NCI-H82 treated with DMSO at 0.1 percent for 48 hours (cell line): ENCODE measurements at regions not wholly inside any gene's neighbourhood (a gene's known extent, or its start where the extent isn't known, plus 50 kb on each side); places are given as distances from the start of the nearest gene placed in this dataset.
"Not testable (repeated sequence)": the region's sequence is repeated elsewhere in the genome, so short reads cannot be mapped to it uniquely, and the experiment has no call there.

Experiments
- DNase-seq: peaks from one replicate; lab custom pipeline; 2025; ENCODE audit not compliant: unreplicated experiment; lab: John Stamatoyannopoulos, UW

DNA sequence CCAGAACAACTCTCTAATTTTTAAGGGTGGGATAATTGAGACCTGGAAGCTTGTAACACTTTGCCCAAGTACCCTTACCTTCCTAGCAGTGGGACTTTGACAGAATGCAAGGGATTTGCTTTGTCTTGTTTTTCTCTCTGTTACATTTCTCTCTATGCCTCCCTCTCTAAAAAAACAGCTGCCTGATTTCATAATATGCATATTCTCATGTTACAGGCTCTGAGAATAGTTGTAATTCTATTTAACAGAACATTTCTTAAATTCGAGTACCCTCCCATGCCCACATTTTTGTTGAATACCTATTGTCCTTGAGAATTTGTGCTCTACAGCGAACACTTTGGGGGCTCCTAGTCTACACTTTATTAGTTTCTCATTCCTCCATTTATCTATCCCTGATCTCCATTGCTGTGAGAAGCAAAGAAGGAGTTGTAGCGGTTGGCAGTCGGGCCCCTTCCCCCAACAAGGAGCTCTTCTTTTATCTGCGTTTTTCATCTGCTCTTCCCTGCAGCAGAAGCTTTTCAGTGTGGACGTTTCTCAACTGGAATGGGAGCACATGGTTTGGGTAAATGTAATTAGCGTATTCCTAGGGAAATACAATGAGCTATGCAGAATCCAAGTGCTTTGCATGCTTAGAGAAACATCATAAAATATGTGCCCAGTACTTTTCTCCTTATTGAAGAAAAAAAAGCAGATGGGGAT, 117.7 kb upstream of the CCDC90B start:
- DNase-seq: no peak

DNA sequence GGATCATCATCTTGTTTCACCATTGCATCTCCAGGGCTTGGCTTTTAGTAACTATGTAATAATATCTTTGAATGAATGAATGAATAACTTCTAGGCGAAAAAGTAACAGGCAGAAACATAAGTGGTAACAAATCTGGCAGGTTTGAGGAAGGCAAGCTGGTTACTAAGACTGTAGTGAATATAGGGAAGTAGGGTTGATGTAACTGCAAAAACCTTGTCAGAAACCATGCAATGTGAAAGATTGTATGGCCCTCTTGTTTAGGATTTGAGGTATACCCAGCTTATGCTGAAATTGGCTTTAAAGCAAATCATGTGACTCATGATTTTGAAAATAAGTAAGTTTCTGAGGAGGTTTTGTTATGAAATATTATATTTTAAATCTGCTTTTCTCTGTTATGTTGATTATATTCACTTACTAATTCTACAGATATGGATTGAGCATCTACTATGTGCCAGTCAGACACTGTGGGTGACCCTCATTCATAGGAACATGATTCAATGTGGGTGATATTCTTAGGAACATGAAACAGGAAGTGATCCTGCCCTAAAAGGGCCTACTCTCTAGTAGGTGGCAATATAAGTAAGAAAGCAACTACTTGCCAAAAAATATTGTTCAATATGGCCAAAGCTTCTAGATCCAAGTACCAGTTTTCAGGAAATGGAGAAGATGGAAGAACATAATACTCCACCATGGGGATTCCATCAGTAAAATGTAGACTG, 115.5 kb upstream of the CCDC90B start:
- no peak for DNase-seq

DNA sequence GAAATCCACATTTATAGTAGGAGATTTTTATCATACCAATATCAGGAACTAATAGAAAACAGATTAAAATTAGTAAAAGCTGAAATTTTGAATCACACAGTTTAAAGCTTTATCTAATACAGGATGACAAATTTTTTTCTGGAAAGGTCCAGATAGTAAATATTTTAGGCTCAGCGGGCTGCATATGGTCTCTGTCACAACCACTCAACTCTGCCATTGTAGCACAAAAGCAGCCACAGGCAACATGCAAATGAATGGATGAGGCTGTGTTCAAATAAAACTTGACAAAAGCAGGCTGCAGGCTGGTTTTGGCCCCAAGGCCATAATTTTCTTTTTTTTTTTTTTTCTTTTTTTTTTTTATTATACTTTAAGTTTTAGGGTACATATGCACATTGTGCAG, 108.2 kb upstream of the CCDC90B start:
- DNase-seq: no peak

DNA sequence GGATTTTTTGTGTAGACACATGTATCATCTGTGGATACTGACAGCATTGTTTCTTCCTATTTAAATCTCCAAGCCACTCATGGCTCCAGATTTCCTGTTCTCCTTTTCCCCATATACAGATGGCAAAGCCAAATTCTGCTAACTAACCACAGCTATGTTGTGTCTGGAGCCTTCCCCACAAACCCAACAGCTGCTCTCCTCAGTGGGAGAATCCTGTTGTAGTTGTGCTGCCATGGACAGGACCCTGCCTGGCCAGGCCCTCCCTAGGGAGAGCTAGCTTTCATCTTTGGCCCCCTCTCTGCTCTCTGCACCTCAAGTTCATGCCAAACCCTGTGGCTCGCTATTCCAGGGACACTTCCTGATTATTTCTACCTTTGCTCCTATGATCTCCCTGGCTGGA, 106.4 kb upstream of the CCDC90B start:
- no peak for DNase-seq

DNA sequence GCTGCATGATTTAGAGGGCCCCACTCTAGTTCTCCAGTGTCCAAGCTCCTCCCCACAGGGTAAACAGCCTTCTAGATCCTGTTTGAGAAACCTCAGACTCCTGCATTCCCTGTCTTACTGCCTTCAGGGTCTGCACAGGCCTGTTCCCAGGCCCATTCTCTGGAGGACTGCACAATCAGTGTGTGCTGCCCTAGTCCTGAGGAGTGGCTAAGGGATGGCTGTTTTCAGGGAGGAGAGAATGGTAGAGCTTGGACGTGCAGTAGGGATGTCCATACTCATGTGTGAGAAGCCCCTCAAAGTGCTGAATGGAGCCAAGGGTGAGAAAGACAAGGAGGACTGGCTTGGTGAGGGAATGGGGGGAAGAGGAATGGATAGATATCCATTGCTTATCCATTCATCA, 103.8 kb upstream of the CCDC90B start:
- no peak for DNase-seq

DNA sequence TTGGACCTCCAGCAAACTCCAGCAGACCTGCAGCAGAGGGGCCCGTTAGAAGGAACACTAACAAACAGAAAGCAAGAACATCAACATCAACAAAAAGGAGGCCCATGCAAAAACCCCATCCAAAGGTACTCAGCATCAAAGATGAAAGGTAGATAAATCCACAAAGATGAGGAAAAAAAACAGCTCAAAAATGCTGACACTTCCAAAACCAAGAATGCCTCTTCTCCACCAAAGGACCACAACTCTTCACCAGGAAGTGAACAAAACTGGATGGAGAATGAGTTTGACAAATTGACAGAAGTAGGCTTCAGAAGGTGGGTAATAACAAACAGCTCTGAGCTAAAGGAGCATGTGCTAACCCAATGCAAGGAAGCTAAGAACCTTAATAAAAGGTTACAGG, 97.7 kb upstream of the CCDC90B start:
- not testable (repeated sequence) for DNase-seq

DNA sequence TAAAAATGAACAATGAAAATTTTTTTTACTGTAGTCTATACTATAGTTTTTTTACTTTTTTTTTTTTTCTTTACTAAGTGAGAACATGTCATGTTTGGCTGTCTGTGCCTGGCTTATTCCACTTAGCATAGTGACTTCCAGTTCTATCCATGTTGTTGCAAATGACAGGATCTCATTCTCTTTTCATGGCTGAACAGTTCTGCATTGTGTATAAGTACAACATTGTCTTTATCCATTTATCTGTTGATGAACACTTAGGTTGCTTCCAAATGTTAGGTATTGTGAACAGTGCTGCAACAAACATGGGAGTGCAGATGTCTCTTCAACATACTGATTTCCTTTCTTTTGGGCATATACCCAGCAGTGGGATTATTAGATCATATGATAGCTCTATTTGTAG, 88.1 kb upstream of the CCDC90B start:
- no peak for DNase-seq

DNA sequence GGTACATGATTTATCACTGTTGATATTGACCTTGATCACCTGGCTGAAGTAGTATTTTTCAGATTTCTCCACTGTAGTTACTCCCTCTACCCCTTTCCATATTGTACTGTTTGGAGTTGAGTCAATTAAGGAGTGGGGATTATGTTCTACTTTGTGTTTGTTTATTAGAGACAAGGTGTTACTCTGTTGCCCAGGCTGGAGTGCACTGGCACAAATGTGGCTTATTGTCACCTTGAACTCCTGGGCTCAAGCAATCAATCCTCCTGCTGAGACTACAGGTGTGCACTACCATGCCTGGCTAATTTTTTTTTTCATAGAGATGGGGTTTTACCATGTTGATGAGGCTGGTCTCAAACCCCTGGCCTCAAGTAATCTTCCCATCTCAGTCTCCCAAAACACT, 85.3 kb upstream of the CCDC90B start:
- DNase-seq: peak; percentile 3

DNA sequence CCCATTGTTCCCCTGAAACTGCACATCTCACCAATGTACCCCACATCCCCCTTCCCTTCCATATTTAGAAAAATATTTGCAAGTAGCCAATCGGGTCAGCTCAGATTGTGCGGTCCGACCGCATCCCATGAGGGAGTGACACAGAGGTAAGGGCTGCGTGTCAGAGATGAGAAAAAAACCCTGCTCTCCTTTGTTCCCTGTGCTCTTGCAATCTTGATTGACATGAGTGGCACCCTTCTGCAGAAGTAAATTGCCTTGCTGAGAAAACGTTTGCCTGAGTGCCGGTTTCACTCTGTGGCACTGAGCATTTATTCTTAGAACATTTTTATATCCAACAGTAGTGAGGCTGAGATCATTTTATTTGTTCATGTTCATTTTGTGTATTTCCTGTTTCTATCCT, 81.6 kb upstream of the CCDC90B start:
- no peak for DNase-seq

DNA sequence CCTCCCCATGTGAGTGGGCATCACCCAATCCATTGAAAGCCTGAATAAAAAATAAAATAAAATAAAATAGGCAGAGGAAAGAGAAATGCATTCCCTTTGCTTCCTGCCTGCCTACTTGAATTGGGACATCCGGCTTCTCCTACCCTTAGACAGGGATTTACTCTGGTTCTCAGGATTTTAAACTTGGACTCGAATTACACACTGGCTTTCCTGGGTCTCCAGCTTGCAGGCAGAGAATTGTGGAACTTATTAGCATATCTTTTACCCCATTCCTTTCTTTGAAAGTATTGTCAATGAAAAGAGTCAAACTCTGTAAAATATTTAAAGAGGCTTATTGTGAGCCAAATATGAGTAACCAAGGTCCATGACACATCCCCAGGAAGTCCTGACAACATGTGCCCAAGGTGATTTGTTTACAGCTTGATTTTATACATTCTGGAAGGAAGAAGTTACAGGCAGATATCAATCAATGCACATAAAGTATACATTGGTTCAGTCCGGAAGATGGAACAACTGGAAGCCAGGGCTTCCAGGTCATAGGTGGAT, 78.4 kb upstream of the CCDC90B start:
- no peak for DNase-seq

DNA sequence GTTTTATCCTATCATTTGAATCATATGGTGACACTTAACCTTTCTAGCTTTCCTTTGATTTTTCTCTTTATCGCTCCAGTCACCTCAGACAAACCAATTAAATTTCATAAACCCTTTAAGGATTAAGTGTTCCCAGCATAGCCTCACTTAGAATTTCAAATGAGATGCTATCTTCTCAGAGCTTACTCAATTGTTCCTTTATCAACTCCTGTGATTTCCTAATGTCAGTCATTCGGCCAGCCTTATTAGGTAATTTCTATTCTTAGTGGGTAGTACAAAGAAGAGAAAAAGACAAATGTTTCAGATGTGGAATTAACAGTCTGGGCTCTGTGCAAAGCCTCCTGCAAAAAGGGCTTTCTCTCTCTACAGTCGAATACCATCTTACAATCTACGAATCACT, 77.1 kb upstream of the CCDC90B start:
- DNase-seq: no peak

DNA sequence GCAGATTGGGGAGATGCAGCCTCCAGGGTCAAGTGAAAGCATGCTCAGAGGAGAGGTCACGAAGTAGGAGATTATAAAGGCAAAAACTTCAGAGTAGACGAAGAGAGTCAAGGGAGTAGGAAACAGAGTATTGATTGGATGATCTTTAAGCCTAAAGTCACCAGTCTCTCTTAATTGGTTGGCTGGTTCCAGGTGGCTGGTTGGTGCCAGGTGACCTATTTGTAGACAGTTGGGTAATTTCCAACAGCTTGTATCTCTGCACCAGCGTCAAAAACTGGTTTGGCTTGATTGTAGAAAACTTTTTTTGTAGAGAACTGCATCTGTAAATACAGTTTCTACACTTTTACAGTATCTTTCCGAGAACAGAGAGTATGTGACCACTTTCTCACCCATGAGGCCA, 75.7 kb upstream of the CCDC90B start:
- DNase-seq: no peak

DNA sequence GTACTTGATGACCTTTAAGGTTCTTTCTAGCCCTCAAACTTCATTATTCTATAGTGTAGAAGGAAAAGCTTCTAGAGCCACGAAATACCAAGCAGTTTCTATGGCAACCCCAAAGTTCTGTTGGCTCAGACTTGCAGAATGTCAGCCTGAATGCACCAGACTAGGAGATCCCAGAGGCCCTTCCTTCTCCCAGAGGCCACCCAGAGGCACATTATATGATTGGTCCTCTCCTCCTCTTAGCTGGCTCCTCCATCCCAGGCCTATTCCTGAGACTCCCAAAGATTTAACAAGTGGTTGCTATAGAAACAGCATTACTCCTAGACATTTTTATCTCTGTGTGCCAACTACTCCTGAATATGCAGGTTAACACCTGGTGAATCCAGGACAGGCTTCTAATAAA, 69.2 kb upstream of the CCDC90B start:
- DNase-seq: no peak

DNA sequence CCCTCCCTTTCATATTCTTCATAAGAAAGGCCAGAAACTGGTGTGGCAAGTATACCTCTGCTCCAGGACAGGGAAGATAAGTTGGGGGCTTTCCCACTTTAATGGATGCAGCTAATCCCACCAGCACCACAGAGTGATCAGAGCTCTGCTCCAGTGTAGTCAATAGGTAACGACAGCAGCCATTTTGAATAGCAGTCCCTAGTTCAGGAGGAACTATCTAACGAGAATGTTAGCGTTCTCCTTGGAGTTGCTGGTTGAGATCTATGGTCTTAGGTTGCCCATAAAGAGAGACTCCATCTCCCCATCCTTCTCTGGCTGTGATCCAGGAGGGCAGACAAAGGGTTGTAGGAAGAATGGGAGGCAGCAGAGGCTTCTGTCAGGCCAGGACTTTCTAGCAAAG, 64.0 kb upstream of the CCDC90B start:
- no peak for DNase-seq

DNA sequence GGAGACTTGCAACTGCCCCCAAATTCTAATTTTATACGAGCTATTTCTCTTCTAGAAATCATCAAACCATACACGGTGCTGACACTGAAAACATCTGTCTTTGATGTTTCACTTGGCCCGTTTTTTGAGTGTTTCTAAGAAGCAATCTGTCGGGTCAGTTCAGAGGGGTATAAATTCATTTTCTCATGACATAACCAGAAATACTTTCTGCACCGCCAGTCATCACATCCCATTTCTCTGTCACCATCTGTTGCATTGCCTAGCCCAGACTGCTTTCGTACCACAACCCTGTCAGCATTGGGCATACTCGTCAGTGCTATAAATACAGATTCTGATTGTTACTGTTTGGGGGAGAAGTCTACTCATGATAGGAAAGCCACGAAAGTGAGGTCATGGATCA, 63.1 kb upstream of the CCDC90B start:
- no peak for DNase-seq

DNA sequence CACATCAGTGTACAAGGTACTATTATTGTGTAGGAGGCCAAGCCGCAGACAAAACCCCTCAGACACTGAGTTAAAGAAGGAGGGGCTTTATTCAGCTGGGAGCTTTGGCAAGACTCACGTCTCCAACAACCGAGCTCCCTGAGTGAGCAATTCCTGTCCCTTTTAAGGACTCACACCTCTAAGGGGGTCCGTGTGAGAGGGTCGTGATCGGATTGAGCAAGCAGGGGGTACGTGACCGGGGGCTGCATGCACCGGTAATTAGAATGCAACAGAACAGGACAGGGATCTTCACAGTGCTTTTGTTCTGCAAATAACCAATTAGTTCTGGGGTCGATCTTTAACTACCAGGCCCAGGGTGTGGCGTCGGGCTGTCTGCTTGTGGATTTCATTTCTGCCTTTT, 60.5 kb upstream of the CCDC90B start:
- DNase-seq: not testable (repeated sequence)

DNA sequence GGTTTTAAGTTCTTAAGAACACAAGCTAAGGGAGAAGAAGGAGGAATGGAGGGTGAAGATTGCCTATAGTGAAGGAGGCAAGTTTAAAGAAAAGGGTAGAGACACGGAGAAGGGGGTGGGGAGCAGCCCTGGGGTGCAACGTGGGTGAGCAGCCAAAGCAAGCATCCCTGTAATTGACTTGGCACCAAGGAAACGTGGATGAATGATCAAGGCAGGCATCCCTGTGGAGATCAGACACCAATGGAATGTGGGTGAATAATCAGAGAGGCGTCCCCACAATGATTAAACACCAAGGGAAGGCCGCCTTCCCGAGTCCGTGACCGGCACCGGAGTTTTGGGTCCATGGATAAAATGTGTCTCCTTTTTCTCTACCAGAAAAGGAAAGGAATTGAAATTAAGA, 58.4 kb upstream of the CCDC90B start:
- not testable (repeated sequence) for DNase-seq

DNA sequence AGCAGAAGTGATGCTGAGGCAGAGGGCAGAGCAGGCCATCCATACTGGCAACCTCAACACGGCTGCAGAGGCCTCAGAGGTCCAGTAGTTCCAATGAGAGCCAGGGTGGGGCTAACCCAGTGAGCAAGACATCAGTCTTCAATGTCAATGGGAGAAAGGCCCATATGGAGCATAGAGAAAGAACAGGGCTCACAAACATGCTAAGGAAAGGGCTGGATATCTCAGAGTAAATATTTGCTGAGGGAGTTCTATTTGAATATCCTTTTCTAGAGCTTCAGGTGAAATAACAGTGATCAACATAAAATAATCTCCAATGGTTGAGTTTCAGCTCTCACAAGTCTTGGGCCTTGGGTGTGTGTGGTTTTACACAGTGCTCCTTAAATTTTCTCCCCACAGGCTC, 50.8 kb upstream of the CCDC90B start:
- no peak for DNase-seq
